Cerebellar nuclear complex (tissue), 1 donor: ENCODE measurements at regions not wholly inside any gene's neighbourhood (a gene's known extent, or its start where the extent isn't known, plus 50 kb on each side); places are given as distances from the start of the nearest gene placed in this dataset.

ENCODE experiments used
- DNase-seq, 2 experiments: peaks; one replicate each; lab custom pipeline; 2025; lab: John Stamatoyannopoulos, UW

DNA sequence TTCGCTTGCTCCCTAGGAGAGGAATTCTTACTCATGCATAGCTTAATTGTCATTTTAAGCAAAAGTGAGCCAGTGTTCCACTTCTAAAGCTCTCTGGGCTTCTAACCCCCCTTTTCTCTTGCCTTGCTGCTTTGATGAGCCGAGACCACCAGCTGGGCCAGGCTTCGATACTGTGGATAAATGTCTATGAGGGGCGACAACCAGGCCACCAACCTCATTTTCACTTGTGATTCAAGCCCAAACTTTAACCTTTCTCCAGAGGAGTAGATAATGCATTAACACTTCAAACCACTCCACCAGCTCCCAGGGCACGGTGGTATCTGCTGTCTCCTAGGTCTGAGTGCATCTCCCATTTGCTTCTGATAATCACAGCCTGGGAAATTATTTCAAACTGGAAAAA, 205.6 kb downstream of the PSAT1 start:
- no peak for DNase-seq

GRCh38 chr9:78505546-78505945, 208.6 kb downstream of the PSAT1 start:
- no peak for DNase-seq

GRCh38 chr9:78507037-78507436, 210.1 kb downstream of the PSAT1 start:
- DNase-seq = no peak

DNA sequence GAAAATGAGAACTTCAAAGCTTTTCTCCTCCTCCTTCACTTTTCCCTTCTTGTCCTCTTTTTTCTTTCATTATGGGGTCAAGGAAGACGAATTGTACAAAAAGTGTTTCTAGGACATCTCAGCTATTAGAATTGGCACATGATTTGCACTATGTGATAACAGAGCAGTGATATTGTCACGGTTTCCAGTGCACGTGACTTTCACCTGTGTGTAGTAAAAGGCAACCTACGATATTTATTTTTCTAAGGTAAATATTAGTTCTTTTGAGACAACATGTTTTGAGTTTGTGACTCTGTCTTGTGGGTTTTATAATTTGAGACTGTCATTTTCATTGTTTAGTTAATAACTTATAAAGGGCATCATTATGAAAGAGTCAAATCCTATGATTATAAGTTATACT, 213.1 kb downstream of the PSAT1 start:
- no peak for DNase-seq

GRCh38 chr9:78515108-78515507, 218.2 kb downstream of the PSAT1 start:
- no peak for DNase-seq

GRCh38 chr9:78519786-78520185, 222.9 kb downstream of the PSAT1 start:
- no peak for DNase-seq

- no peak for DNase-seq
These were observed 224.8 kb downstream of the PSAT1 start for GRCh38 chr9:78521680-78522079.

DNA sequence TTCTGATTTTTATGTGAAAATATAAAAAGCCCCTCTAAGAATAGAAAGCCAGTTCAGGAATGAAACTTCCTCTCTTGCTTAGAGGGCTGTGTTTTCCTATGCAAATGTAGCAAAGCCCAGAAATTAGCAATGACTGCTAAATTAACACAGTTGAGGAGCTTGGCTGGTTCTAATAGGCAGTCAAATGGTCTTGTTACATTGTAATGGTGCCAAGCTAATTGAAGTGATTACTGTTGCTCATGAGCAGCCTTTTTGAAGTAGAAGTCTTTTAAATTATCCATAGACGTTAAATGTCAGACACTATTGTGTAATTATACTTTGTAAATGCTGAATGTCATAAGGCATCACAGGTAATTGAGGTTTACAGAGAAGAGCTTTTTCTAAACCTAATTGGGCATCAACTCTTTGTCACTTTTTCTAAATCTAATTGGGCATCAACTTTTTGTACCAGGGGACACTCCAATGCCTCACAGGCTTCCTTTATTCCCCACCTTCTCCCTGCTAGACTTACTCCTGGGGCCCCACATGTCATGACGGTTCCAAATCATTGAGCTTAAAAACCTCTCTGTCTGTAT, 229.1 kb downstream of the PSAT1 start:
- no peak for DNase-seq

GRCh38 chr9:78533500-78533899, 236.6 kb downstream of the PSAT1 start:
- DNase-seq = no peak

GRCh38 chr9:78539188-78539587, 242.3 kb downstream of the PSAT1 start:
- DNase-seq = no peak

- DNase-seq = no peak
These were observed 243.0 kb downstream of the PSAT1 start for GRCh38 chr9:78539904-78540303.

DNA sequence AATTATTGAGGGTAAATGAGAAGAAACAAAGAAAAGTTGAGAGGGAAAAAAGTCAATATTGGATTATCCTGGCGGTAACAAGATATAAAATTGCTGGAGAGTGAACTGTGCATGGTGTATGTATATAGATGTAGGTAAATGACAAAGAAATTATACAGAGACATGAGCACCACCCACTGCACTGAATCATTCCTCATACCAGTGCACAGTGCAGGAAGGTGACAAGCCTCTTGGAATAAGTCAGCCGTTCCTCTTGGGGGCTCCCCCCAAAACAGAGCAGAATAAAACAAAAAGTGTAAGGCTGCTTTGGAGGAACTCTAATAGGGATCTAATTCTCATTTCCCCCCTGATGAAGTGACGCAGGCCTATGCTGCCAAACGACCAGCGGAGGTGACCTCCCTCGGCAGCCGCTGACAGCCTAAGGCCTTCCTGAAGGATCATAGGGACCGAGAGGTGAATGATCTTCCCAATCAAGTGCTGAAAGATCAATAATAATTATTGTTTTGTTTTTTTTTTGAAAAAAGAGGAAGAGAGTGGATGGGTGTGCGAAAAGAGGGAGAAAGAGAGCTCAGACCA, 245.0 kb downstream of the PSAT1 start:
- DNase-seq = no peak

DNA sequence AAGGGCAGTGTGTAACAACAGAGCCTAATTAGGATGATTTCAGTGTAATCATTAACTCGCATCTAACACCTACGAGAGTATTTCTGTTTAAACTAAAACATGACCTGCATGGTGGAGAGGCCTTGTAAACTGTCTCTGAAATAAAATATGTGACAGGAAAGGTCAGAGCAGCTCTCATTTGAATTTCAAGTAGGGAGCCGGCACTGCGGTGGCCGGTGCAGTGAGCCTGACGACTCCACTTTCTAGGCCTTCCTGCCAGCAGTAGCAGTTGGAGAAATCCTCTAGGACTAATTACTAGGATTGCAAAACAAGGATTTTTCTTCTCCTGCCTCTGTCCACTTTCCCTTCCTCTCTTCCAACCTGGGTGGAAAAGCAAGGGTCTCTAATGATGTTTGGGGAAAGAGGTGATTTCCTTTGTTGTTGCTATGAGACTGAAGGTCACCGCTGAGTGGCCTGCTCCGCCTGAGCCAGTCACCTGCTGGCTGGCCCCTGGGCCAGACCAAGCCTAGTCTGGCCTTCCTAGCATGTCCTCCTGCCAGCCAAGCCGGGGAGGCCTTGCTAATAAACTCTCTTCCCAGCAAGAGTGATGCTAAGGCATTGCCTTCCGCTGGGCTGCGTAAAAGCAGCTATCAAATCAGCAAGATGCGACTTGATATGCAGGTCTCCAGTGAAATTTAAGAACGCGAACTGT, 245.7 kb downstream of the PSAT1 start:
- no peak for DNase-seq

GRCh38 chr9:78543353-78543752, 246.4 kb downstream of the PSAT1 start:
- no peak for DNase-seq

DNA sequence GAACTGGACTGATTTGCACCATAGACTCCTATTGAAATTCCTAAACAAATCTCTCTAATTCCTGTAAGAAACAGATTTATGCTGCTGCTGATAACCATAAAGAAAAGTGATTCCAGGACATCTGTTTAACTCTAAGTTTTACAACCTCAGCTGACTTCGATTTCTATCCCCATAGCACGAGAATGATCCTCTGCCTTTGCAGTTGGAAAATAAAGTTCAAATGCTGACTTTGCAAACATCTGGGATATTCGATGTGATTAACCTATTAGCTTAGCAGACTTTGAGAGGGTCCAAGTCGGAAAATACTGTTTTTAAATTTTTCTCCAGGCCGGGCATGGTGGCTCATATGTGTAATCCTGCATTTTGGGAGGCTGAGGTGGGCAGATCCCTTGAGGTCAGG, 247.3 kb downstream of the PSAT1 start:
- no peak for DNase-seq

- no peak for DNase-seq
These were observed 250.9 kb downstream of the PSAT1 start for GRCh38 chr9:78547831-78548230.

GRCh38 chr9:78548670-78549069, 251.7 kb downstream of the PSAT1 start:
- DNase-seq = no peak

DNA sequence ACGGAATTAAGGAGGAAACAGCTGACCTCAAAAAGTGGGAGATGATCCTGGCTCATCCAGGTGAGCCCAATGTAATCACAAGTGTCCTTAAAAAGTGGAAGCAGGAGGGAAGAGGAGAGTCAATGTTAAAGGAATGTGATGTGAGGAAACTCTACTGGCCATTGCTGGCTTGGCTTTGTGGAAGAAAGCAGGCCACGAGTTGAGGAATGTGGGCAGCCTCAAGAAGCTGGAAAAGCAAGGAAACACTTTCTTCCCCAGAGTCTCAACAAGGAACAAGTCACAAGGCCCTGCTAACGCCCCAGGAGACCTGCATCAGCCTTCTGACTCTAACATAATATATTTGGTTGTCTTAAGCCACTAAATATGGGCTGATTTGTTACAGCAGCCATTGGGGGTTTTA, 252.8 kb downstream of the PSAT1 start:
- no peak for DNase-seq

DNA sequence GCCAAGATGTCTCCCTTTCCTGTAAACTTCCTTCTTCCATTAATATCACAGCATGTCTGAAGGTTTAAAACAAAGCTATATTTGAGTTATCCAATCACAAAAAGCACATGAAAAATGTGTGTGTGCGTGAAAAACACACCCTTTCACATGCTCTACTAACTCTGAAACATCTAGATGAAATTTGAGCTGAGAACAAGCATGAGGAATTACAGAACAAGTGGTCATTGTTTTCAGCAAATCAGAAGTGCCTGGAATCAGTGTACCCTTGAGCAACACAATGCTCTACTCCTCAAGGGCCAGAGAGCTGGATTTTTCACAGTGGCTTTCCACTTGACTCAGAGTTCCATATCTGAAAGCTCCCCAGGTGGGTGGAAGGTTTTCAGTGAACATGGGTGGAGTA, 255.9 kb downstream of the PSAT1 start:
- no peak for DNase-seq

- DNase-seq = no peak
These were observed 260.6 kb downstream of the PSAT1 start for GRCh38 chr9:78557540-78557939.

DNA sequence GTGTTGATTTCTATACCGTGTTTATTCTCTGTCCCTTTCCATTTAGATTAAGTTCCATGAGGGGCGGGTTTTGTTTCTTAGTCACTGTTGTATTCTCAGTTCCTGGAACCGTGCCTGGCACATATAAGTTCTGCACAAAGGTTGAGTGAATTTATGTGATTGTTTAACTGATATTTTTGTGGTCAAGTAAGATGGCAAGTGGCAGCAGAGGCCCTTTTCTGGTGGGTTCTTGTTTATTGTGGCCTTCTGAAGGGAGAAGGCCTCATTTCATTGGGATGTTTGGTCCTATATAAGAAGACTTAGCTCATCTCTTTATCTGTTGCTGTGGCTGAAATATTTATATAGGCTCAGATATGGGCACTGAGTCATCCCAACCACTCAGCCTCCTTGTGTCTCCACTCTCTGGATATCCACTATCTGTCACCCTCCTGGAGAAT, 262.5 kb downstream of the PSAT1 start:
- DNase-seq = no peak

GRCh38 chr9:78562021-78562420, 265.1 kb downstream of the PSAT1 start:
- DNase-seq = no peak

- no peak for DNase-seq
These were observed 266.3 kb downstream of the PSAT1 start for GRCh38 chr9:78563269-78563668.

DNA sequence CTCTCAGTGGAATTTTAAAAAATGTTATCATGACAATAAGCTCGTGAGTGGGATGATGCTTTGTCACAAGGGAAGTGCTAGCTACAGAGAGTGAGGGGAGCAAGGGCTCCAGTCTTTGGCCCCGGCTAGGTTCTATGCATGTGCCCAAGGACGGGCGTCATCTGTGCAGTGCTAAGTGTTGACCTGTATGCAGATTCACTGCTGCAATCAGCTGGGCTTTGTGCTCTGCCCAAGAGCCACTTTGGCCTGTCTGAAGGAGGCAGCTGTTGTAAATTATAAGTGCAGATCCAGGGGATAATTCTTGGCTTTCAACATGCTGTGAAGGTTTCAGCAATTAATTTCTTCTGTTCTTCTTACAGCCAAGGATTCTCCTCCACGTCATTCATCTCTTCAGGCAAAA, 268.6 kb downstream of the PSAT1 start:
- DNase-seq = no peak
